Kidney (tissue), 13 donors: ENCODE measurements at regions not wholly inside any gene's neighbourhood (a gene's known extent, or its start where the extent isn't known, plus 50 kb on each side); places are given as distances from the start of the nearest gene placed in this dataset.

Experiments used
- DNase-seq, 5 donors: peaks; one replicate each; pipeline ENCODE4 v3.0.0-alpha.2; 2013 to 2020
- FAIRE-seq: peaks from 2 replicates; lab custom pipeline; 2012; peaks lifted over from hg19 to GRCh38; lab: Jason Lieb, UNC
- H3K27ac ChIP-seq, 2 donors: one replicate each; pipeline ENCODE4 v1.7.0; 2013; ENCODE audit warnings: low read depth in 2 of 2, low read length in 2 of 2, inconsistent platforms in 1 of 2
- H3K27me3 ChIP-seq: one replicate; pipeline ENCODE4 v1.7.1; 2013; ENCODE audit warnings: low read length, inconsistent platforms; ENCODE audit not compliant: control insufficient read depth, insufficient read depth
- H3K36me3 ChIP-seq, 3 donors: one replicate each; pipeline versions ENCODE4 v1.7.0 to v1.7.1; 2013; ENCODE audit warnings: low read length in 3 of 3, control low read depth in 1 of 3, inconsistent platforms in 1 of 3; ENCODE audit not compliant: insufficient read depth in 3 of 3, control insufficient read depth in 2 of 3
- H3K4me1 ChIP-seq, 3 donors: one replicate each; pipeline versions ENCODE4 v1.7.0 to v1.7.1; 2013; ENCODE audit warnings: low read length in 3 of 3, inconsistent platforms in 1 of 3, low read depth in 1 of 3; ENCODE audit not compliant: control insufficient read depth in 2 of 3, insufficient read depth in 2 of 3
- H3K4me3 ChIP-seq, 3 donors: one replicate each; pipeline versions ENCODE4 v1.7.0 to v1.8.1; 2013; ENCODE audit warnings: low read length in 3 of 3, control low read depth in 1 of 3, inconsistent platforms in 1 of 3
- H3K9ac ChIP-seq, 3 donors: one replicate each; pipeline versions ENCODE4 v1.7.0 to v1.7.1; 2013; ENCODE audit warnings: low read length in 3 of 3, control low read depth in 1 of 3, inconsistent platforms in 1 of 3
- H3K9me3 ChIP-seq, 3 donors: one replicate each; pipeline versions ENCODE4 v1.7.0 to v1.7.1; 2013; ENCODE audit warnings: low read length in 3 of 3, control low read depth in 1 of 3, inconsistent platforms in 1 of 3; ENCODE audit not compliant: control insufficient read depth in 2 of 3, insufficient read depth in 1 of 3
- intact Hi-C: fragments of 100-400 bp; cut with DNase I; formaldehyde crosslinking; loops from one replicate; pipeline ENCODE4 v1.11.1; 2022
- TF ChIP-seq, protein P1 (sequence below): IDR thresholded peaks from 3 replicates; pipeline ENCODE4 v1.5.1; 2012; ENCODE audit warnings: mild to moderate bottlenecking, moderate library complexity, borderline replicate concordance; ENCODE audit not compliant: insufficient read depth; ENCODE audit errors: extremely low read depth
- donor health status: control.
- donor health status: control.
- donor health status: control.
- donor health status: control.
- donor health status: control.
- donor health status: DM: yes; HTN: yes; CAD: no.
- donor health status: Normal renal cell carcinoma (clear cell type).

DNA sequence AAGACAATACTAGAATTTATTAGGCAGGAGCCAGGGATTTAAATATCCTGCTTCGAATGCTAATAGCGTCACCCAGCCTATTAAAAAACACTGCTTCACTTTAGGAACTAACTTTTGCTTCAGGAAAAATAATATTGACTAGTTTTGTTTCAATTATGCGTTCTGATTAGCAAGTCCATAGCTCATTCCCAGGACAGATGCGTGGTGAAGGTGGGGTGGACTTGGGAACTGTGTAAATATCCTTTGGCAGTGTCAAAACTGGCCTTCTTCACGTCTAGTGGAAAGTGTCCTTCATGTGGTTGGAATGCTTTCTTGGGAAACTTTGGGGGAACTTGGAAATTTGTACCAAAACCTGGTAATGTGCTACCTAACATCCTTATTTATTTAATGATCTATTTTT is 474.8 kb upstream of the NOVA1 start:
- no peak overlapping the region for H3K4me3 ChIP-seq
- H3K9me3 ChIP-seq: no peaks in the 10 kb centered on the region
- DNase-seq (no peak), FAIRE-seq (no peak)
- TF ChIP-seq, protein P1, sequence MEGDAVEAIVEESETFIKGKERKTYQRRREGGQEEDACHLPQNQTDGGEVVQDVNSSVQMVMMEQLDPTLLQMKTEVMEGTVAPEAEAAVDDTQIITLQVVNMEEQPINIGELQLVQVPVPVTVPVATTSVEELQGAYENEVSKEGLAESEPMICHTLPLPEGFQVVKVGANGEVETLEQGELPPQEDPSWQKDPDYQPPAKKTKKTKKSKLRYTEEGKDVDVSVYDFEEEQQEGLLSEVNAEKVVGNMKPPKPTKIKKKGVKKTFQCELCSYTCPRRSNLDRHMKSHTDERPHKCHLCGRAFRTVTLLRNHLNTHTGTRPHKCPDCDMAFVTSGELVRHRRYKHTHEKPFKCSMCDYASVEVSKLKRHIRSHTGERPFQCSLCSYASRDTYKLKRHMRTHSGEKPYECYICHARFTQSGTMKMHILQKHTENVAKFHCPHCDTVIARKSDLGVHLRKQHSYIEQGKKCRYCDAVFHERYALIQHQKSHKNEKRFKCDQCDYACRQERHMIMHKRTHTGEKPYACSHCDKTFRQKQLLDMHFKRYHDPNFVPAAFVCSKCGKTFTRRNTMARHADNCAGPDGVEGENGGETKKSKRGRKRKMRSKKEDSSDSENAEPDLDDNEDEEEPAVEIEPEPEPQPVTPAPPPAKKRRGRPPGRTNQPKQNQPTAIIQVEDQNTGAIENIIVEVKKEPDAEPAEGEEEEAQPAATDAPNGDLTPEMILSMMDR: no peak
- no peaks in the 10 kb centered on the region for H3K27me3 ChIP-seq
- H3K9ac ChIP-seq: no peak overlapping the region
- H3K27ac ChIP-seq: no peak overlapping the region
- peaks cover 0 to 4% (median 2%) of the 10 kb centered on the region in 3 donors for H3K4me1 ChIP-seq
- no peaks in the 10 kb centered on the region for H3K36me3 ChIP-seq
- intact Hi-C loops: no loop called here

GRCh38 chr14:27075503-27075902 is 477.7 kb upstream of the NOVA1 start:
- TF ChIP-seq, protein P1: no peak
- Histone ChIP-seq H3K9ac (no peak overlapping the region), H3K4me3 (no peak overlapping the region), H3K4me1 (peaks cover 0 to 4% (median 2%) of the 10 kb centered on the region in 3 donors), H3K9me3 (no peaks in the 10 kb centered on the region), H3K27ac (no peak overlapping the region), H3K27me3 (no peaks in the 10 kb centered on the region), H3K36me3 (no peaks in the 10 kb centered on the region)
- DNase-seq (no peak), FAIRE-seq (no peak)
- intact Hi-C loops: no loop called here

DNA sequence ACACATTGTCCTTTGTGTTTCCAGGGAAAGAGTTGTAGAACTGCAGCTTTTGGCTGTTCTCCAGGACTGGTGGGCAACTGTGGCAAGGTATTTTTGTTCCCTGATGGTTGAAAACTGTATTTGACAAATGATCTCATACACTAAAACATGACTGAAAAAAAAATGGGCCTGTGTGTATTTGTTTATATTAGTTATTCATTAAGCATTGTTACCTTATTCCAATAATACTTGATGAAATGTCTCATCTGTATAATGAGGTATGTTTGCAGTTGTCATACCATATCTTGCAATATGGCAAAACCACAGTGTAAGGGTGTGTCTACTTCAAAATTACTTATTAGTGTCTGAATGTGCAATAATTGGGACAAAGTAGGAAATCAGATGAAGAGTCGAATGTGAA is 479.4 kb upstream of the NOVA1 start:
- FAIRE-seq (no peak), DNase-seq (no peak)
- Histone ChIP-seq H3K4me1 (peaks cover 0 to 4% (median 2%) of the 10 kb centered on the region in 3 donors), H3K4me3 (no peak overlapping the region), H3K27ac (no peak overlapping the region), H3K27me3 (no peaks in the 10 kb centered on the region), H3K9me3 (no peaks in the 10 kb centered on the region), H3K9ac (no peak overlapping the region), H3K36me3 (no peaks in the 10 kb centered on the region)
- intact Hi-C loops: no loop called here
- TF ChIP-seq, protein P1: no peak

DNA sequence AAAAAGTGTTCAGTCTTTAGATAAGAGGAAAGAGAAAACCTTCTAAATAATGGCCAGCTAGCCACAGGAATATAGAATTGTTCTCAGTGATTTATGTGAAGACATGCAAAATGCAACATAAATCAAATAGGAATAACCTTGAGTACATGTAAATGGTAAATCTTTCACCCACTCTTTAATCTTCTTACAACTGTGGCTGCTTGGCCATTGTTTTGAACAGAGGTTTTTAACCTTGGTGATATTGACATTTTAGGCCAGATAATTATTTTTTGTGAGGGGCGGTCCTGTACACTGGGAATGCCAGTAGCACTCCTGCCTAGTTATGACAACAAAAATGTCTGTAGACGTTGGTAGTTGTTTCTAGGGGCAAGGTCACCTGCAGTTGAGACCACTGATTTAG is 479.9 kb upstream of the NOVA1 start:
- Histone ChIP-seq H3K36me3 (no peaks in the 10 kb centered on the region), H3K4me1 (peaks cover 0 to 4% (median 2%) of the 10 kb centered on the region in 3 donors), H3K27ac (no peak overlapping the region), H3K9me3 (no peaks in the 10 kb centered on the region), H3K9ac (no peak overlapping the region), H3K27me3 (no peaks in the 10 kb centered on the region), H3K4me3 (no peak overlapping the region)
- FAIRE-seq: no peak
- DNase-seq: peak in 1 of 5 donors; percentile 11
- TF ChIP-seq, protein P1: no peak
- intact Hi-C loops: no loop called here
